ENCODE measurements at regions not wholly inside any gene's neighbourhood (a gene's known extent, or its start where the extent isn't known, plus 50 kb on each side); places are given as distances from the start of the nearest gene placed in this dataset.
"Not testable (repeated sequence)": the region's sequence is repeated elsewhere in the genome, so short reads cannot be mapped to it uniquely, and the experiment has no call there.

- no peak for TF ChIP-seq CTCF (IDR thresholded peaks at IDR 0.05; ENCODE audit: insufficient read depth, low read depth, low read length, missing control alignments)
- no peak for DNase-seq (ENCODE audit: low read depth)
- H3K4me3 ChIP-seq (ENCODE audit: low read depth, low read length) = no peak overlapping the region
Observed at GRCh38 chr14:84929834-84930233, 600.1 kb upstream of the FLRT2 start.

- DNase-seq (ENCODE audit: low read depth) = no peak
- no peak overlapping the region for H3K4me3 ChIP-seq (ENCODE audit: low read depth, low read length)
- TF ChIP-seq CTCF (IDR thresholded peaks at IDR 0.05; ENCODE audit: insufficient read depth, low read depth, low read length, missing control alignments) = no peak
Observed at GRCh38 chr14:84937016-84937415, 592.9 kb upstream of the FLRT2 start.

GRCh38 chr14:84937449-84937848 is 592.5 kb upstream of the FLRT2 start:
- no peak for DNase-seq (ENCODE audit: low read depth)
- no peak overlapping the region for H3K4me3 ChIP-seq (ENCODE audit: low read depth, low read length)
- TF ChIP-seq CTCF (IDR thresholded peaks at IDR 0.05; ENCODE audit: insufficient read depth, low read depth, low read length, missing control alignments) = no peak

GRCh38 chr14:84944901-84945300 is 585.0 kb upstream of the FLRT2 start:
- not testable (repeated sequence) for DNase-seq (ENCODE audit: low read depth); H3K4me3 ChIP-seq (ENCODE audit: low read depth, low read length)

GRCh38 chr14:84959851-84960520 is 570.0 kb upstream of the FLRT2 start:
- no peak for TF ChIP-seq CTCF (IDR thresholded peaks at IDR 0.05; ENCODE audit: insufficient read depth, low read depth, low read length, missing control alignments)
- no peak for DNase-seq (ENCODE audit: low read depth)
- H3K4me3 ChIP-seq (ENCODE audit: low read depth, low read length) = no peak overlapping the region

- TF ChIP-seq CTCF (IDR thresholded peaks at IDR 0.05; ENCODE audit: insufficient read depth, low read depth, low read length, missing control alignments) = no peak
- no peak overlapping the region for H3K4me3 ChIP-seq (ENCODE audit: low read depth, low read length)
- DNase-seq (ENCODE audit: low read depth) = no peak
Observed at GRCh38 chr14:84961637-84962036, 568.3 kb upstream of the FLRT2 start.

GRCh38 chr14:84963518-84963917 is 566.4 kb upstream of the FLRT2 start:
- no peak for TF ChIP-seq CTCF (IDR thresholded peaks at IDR 0.05; ENCODE audit: insufficient read depth, low read depth, low read length, missing control alignments)
- H3K4me3 ChIP-seq (ENCODE audit: low read depth, low read length) = no peak overlapping the region
- no peak for DNase-seq (ENCODE audit: low read depth)

Measured in GM12865 (cell line).